ENCODE measurements at regions not wholly inside any gene's neighbourhood (a gene's known extent, or its start where the extent isn't known, plus 50 kb on each side); places are given as distances from the start of the nearest gene placed in this dataset.

DNA sequence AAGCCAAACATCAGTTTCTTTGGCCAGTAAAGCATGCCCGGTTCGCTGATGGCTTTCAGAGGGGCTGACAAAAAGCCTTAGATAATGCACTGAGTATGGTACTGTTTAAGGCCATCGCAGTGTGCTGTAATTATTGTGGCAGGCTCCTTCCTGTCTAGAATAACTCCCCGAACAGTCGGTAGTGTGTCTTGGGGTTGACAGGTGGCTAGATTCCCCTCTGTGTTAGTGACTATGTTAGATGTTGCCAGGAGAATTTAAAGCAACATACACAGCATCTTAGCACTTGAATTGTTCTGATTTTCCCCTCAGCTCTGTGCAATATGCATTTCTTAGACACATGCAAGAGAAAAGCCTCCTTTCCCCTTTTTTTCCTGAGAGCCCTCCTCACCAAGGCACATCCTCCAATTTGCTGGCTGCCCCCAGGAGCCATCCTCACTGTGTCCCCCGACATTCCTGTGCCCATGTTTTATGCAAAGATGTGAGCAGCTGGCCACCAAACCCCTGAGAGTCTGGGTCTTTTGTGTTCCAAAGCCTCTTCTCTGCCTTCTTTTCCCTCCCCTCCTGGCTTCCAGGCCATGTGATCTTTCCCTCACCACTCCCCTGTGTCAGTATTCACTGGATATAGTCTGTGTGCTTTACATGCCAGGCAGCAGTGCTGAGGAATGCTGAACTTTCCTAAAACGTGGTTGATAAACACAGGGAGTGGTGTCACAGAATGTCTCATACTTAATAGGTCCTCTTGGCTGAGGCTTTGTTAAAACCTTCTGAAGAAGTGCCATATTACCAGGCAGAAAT lies 331.5 kb downstream of the HRH4 start:
- DNase-seq, result peak in 2 of 14 donors; percentile 21 to 92

DNA sequence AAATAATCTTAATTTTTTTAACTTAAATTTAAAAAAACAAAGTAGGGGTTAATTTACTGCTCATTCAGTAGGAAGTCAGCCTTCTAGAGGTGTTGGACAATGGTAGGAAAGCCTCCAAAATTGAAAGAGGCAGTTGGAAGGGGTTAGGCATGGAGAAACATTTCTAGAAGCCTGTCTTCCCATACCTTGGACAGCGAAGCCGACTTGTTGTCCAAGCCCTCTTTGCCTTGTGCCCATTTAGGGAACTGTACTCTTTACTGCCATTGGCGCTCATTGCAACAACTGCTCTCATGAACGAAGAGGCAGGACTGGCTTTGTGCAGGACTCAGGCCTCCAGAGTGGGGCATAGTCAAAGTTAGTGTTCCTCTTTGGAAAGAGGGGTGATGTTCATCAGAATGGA lies 333.3 kb downstream of the HRH4 start:
- no peak for DNase-seq

GRCh38 chr18:24795129-24795528 lies 334.7 kb downstream of the HRH4 start:
- no peak for DNase-seq

- DNase-seq, result no peak
These were observed 337.5 kb downstream of the HRH4 start for GRCh38 chr18:24797981-24798380.

- no peak for DNase-seq
These were observed 338.7 kb downstream of the HRH4 start for GRCh38 chr18:24799176-24799575.

- no peak for DNase-seq
These were observed 339.3 kb downstream of the HRH4 start for GRCh38 chr18:24799720-24800119.

DNA sequence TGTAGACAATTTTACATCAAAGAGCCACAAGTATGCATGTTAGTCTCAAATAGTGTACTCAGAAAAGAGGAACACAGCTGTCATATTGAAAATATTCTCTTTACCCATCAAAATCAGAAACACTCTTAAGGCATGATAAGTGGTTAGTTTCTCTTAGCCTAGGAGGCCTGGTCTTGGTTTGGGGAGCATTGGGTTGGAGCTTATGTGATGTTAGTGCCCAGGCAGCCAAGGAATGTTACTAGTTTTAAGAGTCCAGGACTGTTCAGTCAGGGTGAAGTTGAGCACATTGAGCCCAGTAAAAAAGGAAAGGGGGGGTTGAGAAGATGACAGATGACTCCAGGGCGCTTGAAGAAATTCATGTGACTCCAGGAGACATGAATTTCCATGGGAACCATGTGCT lies 340.6 kb downstream of the HRH4 start:
- DNase-seq, result no peak

- no peak for DNase-seq
These were observed 342.0 kb downstream of the HRH4 start for GRCh38 chr18:24802456-24802855.

GRCh38 chr18:24805156-24805555 lies 344.7 kb downstream of the HRH4 start:
- DNase-seq, result no peak

DNA sequence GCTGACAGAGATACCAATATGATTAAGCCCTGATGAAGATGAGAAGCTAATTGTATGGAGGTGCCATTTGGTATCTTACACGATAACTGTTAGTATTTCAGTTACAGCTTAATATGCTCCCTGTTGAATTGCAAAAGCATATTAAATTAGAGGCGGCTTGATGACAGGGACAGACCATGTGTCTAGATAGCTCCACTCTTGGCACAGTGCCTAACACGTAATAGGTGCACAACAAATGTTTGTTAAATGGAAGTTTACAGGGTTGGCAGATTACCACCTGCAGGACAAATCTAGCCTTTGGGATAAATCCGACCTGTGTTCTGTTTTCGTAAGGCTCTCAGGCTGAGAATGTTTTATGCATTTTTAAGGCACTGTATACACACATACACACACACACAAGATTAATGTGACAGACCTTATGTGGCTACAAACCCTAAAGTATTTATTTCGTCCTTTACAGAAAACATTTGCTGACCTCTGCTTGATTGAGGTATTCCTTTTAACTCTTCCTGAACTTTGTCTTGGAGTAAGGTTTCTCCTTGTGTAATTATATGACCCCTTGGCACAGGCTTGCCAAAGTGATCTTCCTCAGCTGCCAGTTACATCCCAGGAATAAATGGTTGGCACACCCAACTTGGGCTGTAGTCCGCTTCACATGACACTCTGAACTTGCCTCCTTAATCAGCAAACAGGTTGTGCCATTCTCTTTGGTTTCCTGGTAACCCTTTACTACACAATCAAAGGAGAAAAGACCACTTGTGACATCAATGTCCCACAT lies 348.9 kb downstream of the HRH4 start:
- no peak for DNase-seq

DNA sequence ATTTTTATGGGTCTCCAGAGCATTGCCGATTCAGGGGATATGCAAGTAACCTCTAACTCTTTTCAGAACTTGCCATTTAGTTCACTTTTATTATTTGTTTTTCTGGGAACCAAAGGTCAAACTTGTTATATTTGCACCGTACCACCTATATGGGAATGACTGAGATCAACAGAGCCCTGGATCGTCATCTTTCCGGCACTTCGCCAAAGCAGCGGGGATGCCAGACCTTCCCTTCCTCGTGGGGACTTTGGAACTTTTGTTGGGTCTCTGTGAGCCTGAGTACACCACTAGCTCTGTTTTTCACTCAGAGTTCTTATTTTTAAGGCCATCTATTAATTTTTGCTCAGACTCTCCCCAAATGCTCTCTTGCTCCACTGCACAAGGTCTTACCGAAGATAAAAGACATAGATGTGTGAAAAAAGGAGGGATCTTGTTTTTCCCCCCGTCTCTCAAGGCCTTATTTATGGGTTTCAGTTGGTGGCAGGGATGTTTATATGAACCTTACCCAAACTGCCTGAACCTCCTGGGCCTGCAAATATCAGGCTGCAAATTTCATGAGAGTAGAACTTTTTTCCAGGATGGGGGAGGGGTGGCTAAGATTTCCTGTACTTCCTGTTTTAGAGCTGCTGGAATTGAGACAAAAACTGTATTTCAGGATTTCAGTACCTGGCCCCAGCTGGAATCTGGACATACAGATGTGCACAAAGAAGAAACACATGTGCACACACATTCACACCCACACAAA lies 350.3 kb downstream of the HRH4 start:
- no peak for DNase-seq

- no peak for DNase-seq
These were observed 351.7 kb downstream of the HRH4 start for GRCh38 chr18:24811950-24812681.

DNA sequence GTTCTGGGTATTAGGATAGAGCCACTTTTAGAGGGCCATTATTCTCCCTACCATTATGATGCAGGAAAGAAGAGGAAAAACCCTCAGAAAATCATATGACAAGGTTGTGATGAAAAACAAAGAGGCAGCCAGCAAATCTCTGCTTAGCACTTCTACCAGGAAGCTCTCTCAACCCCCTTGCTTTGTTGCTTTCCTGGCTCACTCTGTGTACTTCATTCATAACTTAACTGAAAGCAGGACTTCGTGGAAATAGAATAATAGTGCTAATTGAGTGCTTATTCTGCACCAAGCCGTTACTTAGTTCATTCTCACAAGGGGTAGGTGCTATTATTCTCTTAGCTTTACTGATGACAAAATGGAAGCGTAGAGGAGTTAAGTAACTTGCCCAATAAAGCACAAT lies 354.1 kb downstream of the HRH4 start:
- peak in 1 of 14 donors; percentile 9 for DNase-seq

DNA sequence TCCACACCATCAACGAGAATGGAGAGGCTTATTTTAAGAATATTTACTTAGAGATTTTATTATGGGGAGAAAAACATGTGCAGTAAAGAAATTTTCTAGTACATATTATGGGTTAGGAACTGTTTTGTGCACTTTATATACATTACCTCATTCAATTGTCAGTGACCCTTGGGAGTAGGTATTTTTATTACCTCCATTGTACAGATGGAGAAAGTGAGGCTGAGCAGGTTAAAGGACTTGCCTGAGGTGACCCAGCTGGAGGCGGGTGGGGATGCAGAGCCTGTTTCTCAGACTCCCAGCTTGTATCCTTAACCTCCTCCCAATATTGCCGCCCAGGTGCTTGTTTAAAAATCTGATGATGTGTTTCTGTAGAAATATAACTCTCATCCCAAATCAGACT lies 356.7 kb downstream of the HRH4 start:
- no peak for DNase-seq

DNA sequence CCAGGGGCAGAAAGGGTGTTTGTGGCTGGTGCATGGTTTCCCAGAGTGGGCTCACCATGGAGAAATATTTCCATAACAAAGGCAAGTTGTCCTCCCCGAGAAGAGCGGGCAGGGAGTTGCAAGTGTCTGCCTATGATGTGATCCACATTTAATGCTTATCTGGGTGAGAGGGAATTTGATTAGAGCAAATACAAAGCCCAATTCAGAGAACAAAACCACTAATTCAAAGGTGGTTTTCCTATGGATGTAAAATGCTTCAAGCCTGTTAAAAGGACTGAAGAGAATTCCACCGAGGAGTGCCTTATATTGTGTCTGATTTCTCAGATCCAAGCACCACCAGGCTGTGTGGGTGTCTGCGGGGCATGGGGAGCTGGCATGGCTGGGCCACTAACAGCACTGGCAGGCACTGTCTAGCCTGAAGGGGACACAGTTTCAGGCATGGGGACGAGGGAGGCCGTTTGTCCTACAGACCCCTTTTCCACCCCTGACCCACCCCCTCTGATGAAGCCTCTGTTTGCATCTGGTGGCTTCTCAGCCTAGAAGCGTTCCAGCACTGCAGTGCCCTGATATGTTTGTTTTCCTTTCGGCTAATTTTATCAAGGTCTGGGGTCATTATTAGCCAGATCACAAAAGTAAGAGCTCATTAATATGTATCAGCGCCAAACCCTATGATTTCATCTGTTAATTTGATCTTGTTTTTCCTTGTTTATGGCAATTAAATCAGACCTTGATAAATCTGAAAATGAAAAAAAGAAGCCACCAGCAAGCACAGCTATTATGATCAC lies 357.3 kb downstream of the HRH4 start:
- DNase-seq, result peak in 2 of 14 donors; percentile 22 to 66

- DNase-seq, result peak in 7 of 14 donors; percentile 10 to 99 (median 31)
These were observed 358.0 kb downstream of the HRH4 start for GRCh38 chr18:24818441-24818840.

DNA sequence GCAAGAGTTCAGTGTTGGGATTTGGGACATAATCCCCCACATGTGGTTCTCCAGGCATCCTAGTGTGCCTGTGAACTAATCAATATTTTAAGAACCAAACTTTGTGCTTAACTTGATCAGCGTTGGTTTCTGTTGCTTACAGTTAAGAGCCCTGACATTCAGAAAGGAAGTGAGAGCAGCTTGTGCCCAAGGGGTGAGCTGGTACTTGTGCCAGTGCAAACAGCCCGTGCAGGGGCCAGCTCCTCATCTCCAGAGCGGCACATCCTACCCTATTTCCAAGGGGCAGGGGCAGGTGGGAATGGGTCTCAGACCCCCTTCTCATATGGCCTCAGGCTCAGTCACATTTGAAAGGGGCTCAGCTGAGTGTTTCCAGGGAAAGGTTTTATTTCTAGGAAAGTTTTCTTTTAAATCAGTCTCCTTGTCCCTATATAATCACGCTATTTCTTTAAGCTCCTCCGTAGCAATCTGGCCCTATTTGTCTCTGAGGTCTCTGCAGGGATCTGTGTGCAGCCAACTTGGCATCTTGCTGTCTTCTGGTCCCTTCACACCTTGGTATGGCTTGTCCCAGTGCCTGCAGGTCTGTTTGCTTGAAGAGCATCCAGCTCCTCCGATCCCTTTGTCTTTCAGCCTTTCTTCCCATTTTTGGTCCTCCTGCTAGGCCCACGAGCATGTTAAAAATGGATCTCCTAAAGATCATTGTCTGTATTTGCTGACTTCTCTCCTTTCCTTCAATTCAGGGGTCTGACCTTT lies 358.9 kb downstream of the HRH4 start:
- peak in 2 of 14 donors; percentile 13 to 94 for DNase-seq

- no peak for DNase-seq
These were observed 365.0 kb downstream of the HRH4 start for GRCh38 chr18:24825397-24825796.

GRCh38 chr18:24826605-24827004 lies 366.2 kb downstream of the HRH4 start:
- no peak for DNase-seq

DNA sequence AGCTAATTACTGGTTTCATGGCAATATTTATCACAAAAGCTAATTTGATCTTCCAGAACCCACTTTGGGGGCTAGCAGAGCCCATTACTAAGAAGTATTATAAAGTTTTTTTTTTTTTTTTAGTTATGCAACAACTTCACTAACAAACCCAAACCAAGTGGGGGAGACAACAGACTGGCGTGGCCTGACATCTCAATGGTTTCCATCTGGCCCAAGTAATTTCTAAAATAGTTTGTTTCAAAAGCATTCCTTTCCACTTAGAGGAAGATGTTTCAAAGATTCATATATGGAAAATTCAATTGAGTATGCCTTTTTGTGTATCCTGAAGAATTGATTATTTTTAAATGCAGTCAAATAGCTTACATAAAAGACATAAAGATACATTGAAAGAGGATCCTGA lies 367.1 kb downstream of the HRH4 start:
- no peak for DNase-seq

GRCh38 chr18:24831081-24831480 lies 370.6 kb downstream of the HRH4 start:
- peak in 1 of 14 donors; percentile 86 for DNase-seq

All from C1 segment of cervical spinal cord (tissue), 14 donors.